HG03095 (cell line): ENCODE measurements at regions not wholly inside any gene's neighbourhood (a gene's known extent, or its start where the extent isn't known, plus 50 kb on each side); places are given as distances from the start of the nearest gene placed in this dataset.
"Not testable (repeated sequence)": the region's sequence is repeated elsewhere in the genome, so short reads cannot be mapped to it uniquely, and the experiment has no call there.

Source experiments
- ATAC-seq: cut with Tn5 transposase; IDR thresholded peaks from one replicate; pipeline ENCODE4 v1.9.1; 2021; ENCODE audit warnings: moderate library complexity; ENCODE audit not compliant: unreplicated experiment

GRCh38 chr7:3094701-3095445, 51.2 kb upstream of the CARD11 start:
- ATAC-seq = peak; percentile 61

- ATAC-seq = no peak
Observed at GRCh38 chr7:3097734-3098133, 54.1 kb upstream of the CARD11 start.

GRCh38 chr7:3102159-3102558, 58.5 kb upstream of the CARD11 start:
- no peak for ATAC-seq

- no peak for ATAC-seq
Observed at GRCh38 chr7:3103614-3104398, 60.1 kb upstream of the CARD11 start.

GRCh38 chr7:3105856-3106255, 62.2 kb upstream of the CARD11 start:
- ATAC-seq = no peak

- ATAC-seq = no peak
Observed at GRCh38 chr7:3106361-3106826, 62.7 kb upstream of the CARD11 start.

GRCh38 chr7:3107228-3107763, 63.6 kb upstream of the CARD11 start:
- no peak for ATAC-seq

GRCh38 chr7:3107889-3108570, 64.4 kb upstream of the CARD11 start:
- no peak for ATAC-seq

GRCh38 chr7:3109311-3109915, 65.7 kb upstream of the CARD11 start:
- ATAC-seq = no peak

GRCh38 chr7:3112479-3113134, 68.9 kb upstream of the CARD11 start:
- ATAC-seq = no peak

- ATAC-seq = no peak
Observed at GRCh38 chr7:3114917-3115316, 71.2 kb upstream of the CARD11 start.

- no peak for ATAC-seq
Observed at GRCh38 chr7:3117081-3117480, 73.4 kb upstream of the CARD11 start.

- no peak for ATAC-seq
Observed at GRCh38 chr7:3117488-3118231, 74.0 kb upstream of the CARD11 start.

- ATAC-seq = not testable (repeated sequence)
Observed at GRCh38 chr7:3119352-3119927, 75.8 kb upstream of the CARD11 start.

- ATAC-seq = no peak
Observed at GRCh38 chr7:3119963-3120362, 76.3 kb upstream of the CARD11 start.

- ATAC-seq = no peak
Observed at GRCh38 chr7:3120513-3120912, 76.8 kb upstream of the CARD11 start.

GRCh38 chr7:3128857-3129490, 85.3 kb upstream of the CARD11 start:
- ATAC-seq = no peak

GRCh38 chr7:3133811-3134385, 90.2 kb upstream of the CARD11 start:
- ATAC-seq = no peak

- ATAC-seq = no peak
Observed at GRCh38 chr7:3134745-3135144, 91.1 kb upstream of the CARD11 start.
